Parathyroid adenoma (tissue), 2 donors: ENCODE measurements at regions not wholly inside any gene's neighbourhood (a gene's known extent, or its start where the extent isn't known, plus 50 kb on each side); places are given as distances from the start of the nearest gene placed in this dataset.
"Not testable (repeated sequence)": the region's sequence is repeated elsewhere in the genome, so short reads cannot be mapped to it uniquely, and the experiment has no call there.

Experiments
- H2AFZ ChIP-seq: fragments of 300-600 bp; sonication (generic); one replicate; pipeline ENCODE4 v1.7.0; 2017; ENCODE audit warnings: antibody characterized with exemption, mild to moderate bottlenecking
- H3K27ac ChIP-seq: fragments of 300-600 bp; sonication (generic); one replicate; pipeline ENCODE4 v1.7.0; 2017
- H3K27me3 ChIP-seq: fragments of 300-600 bp; sonication (generic); one replicate; pipeline ENCODE4 v1.7.0; 2017; ENCODE audit warnings: low read length; ENCODE audit not compliant: control insufficient read depth, insufficient read depth
- H3K36me3 ChIP-seq: fragments of 300-600 bp; sonication (generic); one replicate; pipeline ENCODE4 v1.7.0; 2017; ENCODE audit warnings: low read length; ENCODE audit not compliant: control insufficient read depth, insufficient read depth
- H3K4me1 ChIP-seq: fragments of 300-600 bp; sonication (generic); one replicate; pipeline ENCODE4 v1.7.0; 2017; ENCODE audit warnings: control low read depth
- H3K4me2 ChIP-seq: fragments of 300-600 bp; sonication (generic); one replicate; pipeline ENCODE4 v1.7.0; 2017; ENCODE audit warnings: low read length
- H3K4me3 ChIP-seq: fragments of 300-600 bp; sonication (generic); one replicate; pipeline ENCODE4 v1.7.0; 2017; ENCODE audit warnings: low read depth, low read length
- H3K79me2 ChIP-seq: fragments of 300-600 bp; sonication (generic); one replicate; pipeline ENCODE4 v1.7.0; 2017; ENCODE audit warnings: control low read depth
- H3K9ac ChIP-seq: fragments of 300-600 bp; sonication (generic); one replicate; pipeline ENCODE4 v1.7.0; 2017; ENCODE audit warnings: mild to moderate bottlenecking
- H3K9me3 ChIP-seq: fragments of 300-600 bp; sonication (generic); one replicate; pipeline ENCODE4 v1.7.0; 2017; ENCODE audit warnings: low read length; ENCODE audit not compliant: control insufficient read depth
- CTCF ChIP-seq: fragments of 300-600 bp; sonication (generic); IDR thresholded peaks from one replicate; pipeline ENCODE4 v1.7.0; 2017; ENCODE audit warnings: antibody characterized with exemption, mild to moderate bottlenecking
- donor health status: primary hyperparathyroidism.

DNA sequence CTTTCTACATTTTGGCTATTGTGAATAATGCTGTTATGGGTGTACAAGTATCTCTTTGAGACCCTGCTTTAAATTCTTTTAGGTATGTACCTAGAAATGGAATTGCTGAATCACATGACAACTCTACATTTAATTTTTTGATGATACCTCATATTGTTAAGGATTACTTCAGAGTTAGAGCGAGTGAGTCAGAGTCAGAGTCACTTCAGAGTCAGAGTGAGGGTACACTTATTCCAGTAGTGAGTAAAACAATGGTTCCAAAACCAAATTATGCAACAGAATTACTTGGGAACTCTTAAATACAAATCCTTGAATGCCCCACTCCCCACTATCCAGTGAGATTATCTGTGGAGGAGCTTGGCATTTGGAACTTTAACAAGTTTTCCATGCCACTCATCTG lies 50.3 kb upstream of the SNRK start:
- TF ChIP-seq CTCF: no peak
- no peaks in the 10 kb centered on the region for H3K79me2 ChIP-seq
- no peak overlapping the region for H2AFZ ChIP-seq
- no peaks in the 10 kb centered on the region for H3K36me3 ChIP-seq
- no peak overlapping the region for H3K4me2 ChIP-seq
- H3K27me3 ChIP-seq: no peaks in the 10 kb centered on the region
- no peak overlapping the region for H3K4me3 ChIP-seq
- no peak overlapping the region for H3K27ac ChIP-seq
- no peak overlapping the region for H3K9ac ChIP-seq
- H3K4me1 ChIP-seq: no peaks in the 10 kb centered on the region
- H3K9me3 ChIP-seq: no peaks in the 10 kb centered on the region

- no peak for TF ChIP-seq CTCF
- H3K36me3 ChIP-seq: no peaks in the 10 kb centered on the region
- H3K79me2 ChIP-seq: no peaks in the 10 kb centered on the region
- no peak overlapping the region for H3K9ac ChIP-seq
- no peak overlapping the region for H3K27ac ChIP-seq
- H3K4me3 ChIP-seq: no peak overlapping the region
- H2AFZ ChIP-seq: no peak overlapping the region
- no peaks in the 10 kb centered on the region for H3K27me3 ChIP-seq
- H3K4me2 ChIP-seq: no peak overlapping the region
- H3K9me3 ChIP-seq: no peaks in the 10 kb centered on the region
- no peaks in the 10 kb centered on the region for H3K4me1 ChIP-seq
These were observed 53.3 kb upstream of the SNRK start for GRCh38 chr3:43233062-43233461.

DNA sequence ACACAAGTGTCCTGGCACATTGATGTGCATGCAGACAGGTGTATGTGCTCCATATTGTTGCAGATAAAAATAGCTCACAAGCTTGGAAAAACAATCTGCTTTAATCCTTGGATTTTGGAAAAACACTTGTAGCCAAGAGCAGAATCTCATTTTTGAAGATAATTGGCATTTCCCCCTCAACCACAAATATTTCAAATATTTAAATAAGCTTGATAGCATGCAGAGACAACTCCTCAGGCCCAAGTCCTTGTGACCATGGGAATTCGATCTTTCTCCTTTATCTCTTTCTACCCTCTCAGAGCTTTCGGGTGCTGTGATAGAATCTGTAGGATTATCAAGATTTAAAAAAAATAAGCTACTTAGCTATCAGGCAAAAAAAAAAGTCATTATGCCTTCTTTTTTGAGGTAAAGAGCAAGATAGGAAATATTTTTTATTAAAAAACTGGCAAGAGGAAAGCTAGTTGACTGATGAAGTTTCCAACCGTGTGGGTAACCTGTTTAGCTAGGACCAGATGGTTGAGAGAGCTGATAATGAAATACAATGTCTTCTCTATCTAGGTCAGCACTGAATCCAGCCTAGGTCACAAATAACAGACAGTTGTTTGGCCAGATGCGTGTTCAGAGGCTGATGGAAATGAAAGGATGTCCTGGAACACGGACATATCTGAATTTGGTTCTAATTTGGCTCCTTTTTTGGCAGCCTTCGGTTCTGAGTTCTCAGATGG lies 54.9 kb upstream of the SNRK start:
- Histone ChIP-seq H3K27ac (no peak overlapping the region), H3K4me1 (no peaks in the 10 kb centered on the region), H2AFZ (no peak overlapping the region), H3K9me3 (no peaks in the 10 kb centered on the region), H3K36me3 (no peaks in the 10 kb centered on the region), H3K4me2 (no peak overlapping the region), H3K27me3 (no peaks in the 10 kb centered on the region), H3K4me3 (no peak overlapping the region), H3K79me2 (no peaks in the 10 kb centered on the region), H3K9ac (no peak overlapping the region)
- no peak for TF ChIP-seq CTCF

GRCh38 chr3:43229865-43230264 lies 56.5 kb upstream of the SNRK start:
- H3K9me3 ChIP-seq, H3K36me3 ChIP-seq, H3K9ac ChIP-seq, H2AFZ ChIP-seq, H3K4me3 ChIP-seq, H3K79me2 ChIP-seq, H3K27me3 ChIP-seq, H3K27ac ChIP-seq, H3K4me2 ChIP-seq, H3K4me1 ChIP-seq: not testable (repeated sequence)

DNA sequence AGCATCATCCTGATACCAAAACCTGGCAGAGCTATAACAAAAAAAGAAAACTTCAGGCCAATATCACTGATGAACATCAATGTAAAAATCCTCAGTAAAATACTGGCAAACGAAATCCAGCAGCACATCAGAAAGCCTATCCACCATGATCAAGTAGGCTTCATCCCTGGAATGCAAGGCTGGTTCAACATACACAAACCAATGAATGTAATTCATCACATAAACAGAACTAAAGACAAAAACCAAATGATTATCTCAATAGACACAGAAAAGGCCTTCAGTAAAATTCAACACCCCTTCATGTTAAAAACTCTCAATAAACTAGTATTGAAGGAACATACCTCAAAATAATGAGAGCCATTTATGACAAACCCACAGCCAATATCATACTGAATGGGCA lies 58.7 kb upstream of the SNRK start:
- not testable (repeated sequence) for H3K4me2 ChIP-seq, H3K9me3 ChIP-seq, H3K27me3 ChIP-seq, H3K27ac ChIP-seq, H3K79me2 ChIP-seq, H3K4me1 ChIP-seq, H3K4me3 ChIP-seq, H3K9ac ChIP-seq, H2AFZ ChIP-seq, H3K36me3 ChIP-seq
